ENCODE measurements at regions not wholly inside any gene's neighbourhood (a gene's known extent, or its start where the extent isn't known, plus 50 kb on each side); places are given as distances from the start of the nearest gene placed in this dataset.

DNA sequence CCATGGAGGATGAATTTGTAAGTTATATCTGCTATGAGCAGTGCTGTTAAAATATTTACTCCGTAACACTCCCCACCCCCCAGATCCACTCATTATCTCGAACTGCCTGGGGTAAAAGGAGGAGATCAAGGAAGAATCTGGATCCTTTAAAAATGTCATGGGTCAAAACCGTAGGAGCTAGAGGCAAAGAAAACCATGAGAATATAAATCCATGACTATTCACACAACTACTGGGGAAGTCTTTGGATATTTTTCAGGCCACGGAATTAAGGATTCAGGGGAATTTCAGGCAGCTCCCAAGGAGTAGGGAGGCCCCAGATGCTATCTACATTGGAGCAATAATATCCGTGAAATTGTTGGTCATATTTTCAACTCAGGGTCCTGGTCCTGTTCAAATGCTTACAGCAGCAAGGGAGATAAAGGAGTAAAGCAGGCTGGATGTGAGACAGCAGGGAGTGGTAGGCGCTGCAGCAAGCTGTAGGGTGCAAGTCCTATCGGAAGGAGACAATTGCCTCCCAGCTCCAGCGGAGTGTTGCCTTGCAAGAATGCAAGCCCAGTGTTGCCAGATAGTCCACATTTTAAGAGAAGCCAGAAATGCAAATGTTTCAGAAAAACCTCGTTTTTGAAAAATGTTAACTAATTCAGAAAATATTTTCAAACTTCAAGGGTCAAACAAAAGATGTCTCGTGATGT, 116.2 kb upstream of the KIT start:
- H3K9me1 ChIP-seq (ENCODE audit: control insufficient read depth, insufficient read depth, low read length) = no peaks in the 10 kb centered on the region
- H3K27me3 ChIP-seq (ENCODE audit: control insufficient read depth in 2 of 2, insufficient read depth in 2 of 2, low read length in 2 of 2) = no peaks in the 10 kb centered on the region
- peak; percentile 79 for FAIRE-seq
- H3K9ac ChIP-seq (ENCODE audit: insufficient read depth in 1 of 2, low read depth in 2 of 2, low read length in 2 of 2) = no peak overlapping the region
- DNase-seq (ENCODE audit: extremely low read depth in 1 of 4, low spot score in 3 of 4) = peak; percentile 45 to 76 (median 50)
- no TSS peak for BruUV-seq (replicated peaks)
- in situ Hi-C loops (cut with MboI) (no loop called here), intact Hi-C loops (cut with micrococcal nuclease) (no loop called here)
- no peaks in the 10 kb centered on the region for H4K20me1 ChIP-seq (replicated peaks; ENCODE audit: control insufficient read depth, insufficient read depth, low read length)
- no peak overlapping the region for H3K4me3 ChIP-seq
- ChIA-PET POLR2A (interaction anchor here (0.7 to 1.5 kb wide), 2 partner anchors 23 to 633 kb away, joined by 3 to 4 read pairs; no protein-coding TSS in a partner anchor), CTCF (ENCODE audit: low intra/inter-chr PET ratio) (no interaction called here)
- H3K36me3 ChIP-seq (ENCODE audit: control insufficient read depth, insufficient read depth, low read length) = no peaks in the 10 kb centered on the region
- 6% methylated on average over 10 of the region's 10 CpGs for WGBS (ENCODE audit: insufficient coverage, low coverage, missing lambda C conversion rate)
- peaks cover 19 to 32% of the 10 kb centered on the region in 2 experiments for H3K4me1 ChIP-seq (replicated peaks in 1 of 2; ENCODE audit: control insufficient read depth in 2 of 2, insufficient read depth in 2 of 2, low read length in 2 of 2)
- H3K79me2 ChIP-seq (ENCODE audit: control insufficient read depth, insufficient read depth, low read length) = no peaks in the 10 kb centered on the region
- no peak overlapping the region for H3K27ac ChIP-seq (ENCODE audit: extremely low read depth, low read depth, low read length)
- peak; percentile 72 for ATAC-seq
- peak overlapping the region; percentile 66 for H2AFZ ChIP-seq (ENCODE audit: low read depth, low read length)
- H3K9me3 ChIP-seq (replicated peaks; ENCODE audit: control insufficient read depth, insufficient read depth, low read depth, low read length) = no peaks in the 10 kb centered on the region
- peak overlapping the region; percentile 48 for H3K4me2 ChIP-seq (ENCODE audit: insufficient read depth, low read length)
- TF ChIP-seq POLR2G (IDR thresholded peaks at IDR 0.05; ENCODE audit: low read depth, low read length) (no peak), MTA1 (IDR thresholded peaks at IDR 0.05; ENCODE audit: borderline replicate concordance) (no peak), HDAC8 (tag; IDR thresholded peaks at IDR 0.05) (no peak), HNRNPK (IDR thresholded peaks at IDR 0.05; ENCODE audit: low read depth, low read length, poor library complexity, severe bottlenecking) (no peak), ILK (tag; IDR thresholded peaks at IDR 0.05; ENCODE audit: borderline replicate concordance, low read depth) (no peak), CBFA2T3 (IDR thresholded peaks at IDR 0.05) (peak; percentile 21; the same call in 1 of the 2 replicates), YBX1 (IDR thresholded peaks at IDR 0.05) (no peak), NR2F6 (CRISPR knock-in tag; IDR thresholded peaks at IDR 0.05) (no peak), MCM3 (IDR thresholded peaks at IDR 0.05) (no peak), PTBP1 (IDR thresholded peaks at IDR 0.05; ENCODE audit: low read depth, low read length) (no peak), DPF2 (IDR thresholded peaks at IDR 0.05) (0 out of 2 replicates have a peak, but pooled peaks have one; percentile 13), CEBPG (CRISPR knock-in tag; IDR thresholded peaks at IDR 0.05) (no peak), CEBPG (tag; conservative IDR thresholded peaks at IDR 0.05 in 1 of 2, IDR thresholded peaks at IDR 0.05 in 1 of 2) (no peak), NCOA6 (IDR thresholded peaks at IDR 0.05) (no peak), ZNF146 (CRISPR knock-in tag; IDR thresholded peaks at IDR 0.05; ENCODE audit: unreplicated experiment) (no peak)
- TF ChIP-seq, protein P1, sequence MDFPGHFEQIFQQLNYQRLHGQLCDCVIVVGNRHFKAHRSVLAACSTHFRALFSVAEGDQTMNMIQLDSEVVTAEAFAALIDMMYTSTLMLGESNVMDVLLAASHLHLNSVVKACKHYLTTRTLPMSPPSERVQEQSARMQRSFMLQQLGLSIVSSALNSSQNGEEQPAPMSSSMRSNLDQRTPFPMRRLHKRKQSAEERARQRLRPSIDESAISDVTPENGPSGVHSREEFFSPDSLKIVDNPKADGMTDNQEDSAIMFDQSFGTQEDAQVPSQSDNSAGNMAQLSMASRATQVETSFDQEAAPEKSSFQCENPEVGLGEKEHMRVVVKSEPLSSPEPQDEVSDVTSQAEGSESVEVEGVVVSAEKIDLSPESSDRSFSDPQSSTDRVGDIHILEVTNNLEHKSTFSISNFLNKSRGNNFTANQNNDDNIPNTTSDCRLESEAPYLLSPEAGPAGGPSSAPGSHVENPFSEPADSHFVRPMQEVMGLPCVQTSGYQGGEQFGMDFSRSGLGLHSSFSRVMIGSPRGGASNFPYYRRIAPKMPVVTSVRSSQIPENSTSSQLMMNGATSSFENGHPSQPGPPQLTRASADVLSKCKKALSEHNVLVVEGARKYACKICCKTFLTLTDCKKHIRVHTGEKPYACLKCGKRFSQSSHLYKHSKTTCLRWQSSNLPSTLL (IDR thresholded peaks at IDR 0.05) = no peak
- TF ChIP-seq, protein P2, sequence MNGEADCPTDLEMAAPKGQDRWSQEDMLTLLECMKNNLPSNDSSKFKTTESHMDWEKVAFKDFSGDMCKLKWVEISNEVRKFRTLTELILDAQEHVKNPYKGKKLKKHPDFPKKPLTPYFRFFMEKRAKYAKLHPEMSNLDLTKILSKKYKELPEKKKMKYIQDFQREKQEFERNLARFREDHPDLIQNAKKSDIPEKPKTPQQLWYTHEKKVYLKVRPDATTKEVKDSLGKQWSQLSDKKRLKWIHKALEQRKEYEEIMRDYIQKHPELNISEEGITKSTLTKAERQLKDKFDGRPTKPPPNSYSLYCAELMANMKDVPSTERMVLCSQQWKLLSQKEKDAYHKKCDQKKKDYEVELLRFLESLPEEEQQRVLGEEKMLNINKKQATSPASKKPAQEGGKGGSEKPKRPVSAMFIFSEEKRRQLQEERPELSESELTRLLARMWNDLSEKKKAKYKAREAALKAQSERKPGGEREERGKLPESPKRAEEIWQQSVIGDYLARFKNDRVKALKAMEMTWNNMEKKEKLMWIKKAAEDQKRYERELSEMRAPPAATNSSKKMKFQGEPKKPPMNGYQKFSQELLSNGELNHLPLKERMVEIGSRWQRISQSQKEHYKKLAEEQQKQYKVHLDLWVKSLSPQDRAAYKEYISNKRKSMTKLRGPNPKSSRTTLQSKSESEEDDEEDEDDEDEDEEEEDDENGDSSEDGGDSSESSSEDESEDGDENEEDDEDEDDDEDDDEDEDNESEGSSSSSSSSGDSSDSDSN (IDR thresholded peaks at IDR 0.05; ENCODE audit: borderline replicate concordance in 1 of 2, low read depth in 2 of 2, low read length in 2 of 2) = 0 out of 4 replicates have a peak, but pooled peaks of 1 of the 2 experiments have one; percentile 43
- TF ChIP-seq, protein P3, sequence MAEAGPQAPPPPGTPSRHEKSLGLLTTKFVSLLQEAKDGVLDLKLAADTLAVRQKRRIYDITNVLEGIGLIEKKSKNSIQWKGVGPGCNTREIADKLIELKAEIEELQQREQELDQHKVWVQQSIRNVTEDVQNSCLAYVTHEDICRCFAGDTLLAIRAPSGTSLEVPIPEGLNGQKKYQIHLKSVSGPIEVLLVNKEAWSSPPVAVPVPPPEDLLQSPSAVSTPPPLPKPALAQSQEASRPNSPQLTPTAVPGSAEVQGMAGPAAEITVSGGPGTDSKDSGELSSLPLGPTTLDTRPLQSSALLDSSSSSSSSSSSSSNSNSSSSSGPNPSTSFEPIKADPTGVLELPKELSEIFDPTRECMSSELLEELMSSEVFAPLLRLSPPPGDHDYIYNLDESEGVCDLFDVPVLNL (CRISPR knock-in tag; IDR thresholded peaks at IDR 0.05; ENCODE audit: low read depth) = no peak
